ENCODE measurements at regions not wholly inside any gene's neighbourhood (a gene's known extent, or its start where the extent isn't known, plus 50 kb on each side); places are given as distances from the start of the nearest gene placed in this dataset.

DNA sequence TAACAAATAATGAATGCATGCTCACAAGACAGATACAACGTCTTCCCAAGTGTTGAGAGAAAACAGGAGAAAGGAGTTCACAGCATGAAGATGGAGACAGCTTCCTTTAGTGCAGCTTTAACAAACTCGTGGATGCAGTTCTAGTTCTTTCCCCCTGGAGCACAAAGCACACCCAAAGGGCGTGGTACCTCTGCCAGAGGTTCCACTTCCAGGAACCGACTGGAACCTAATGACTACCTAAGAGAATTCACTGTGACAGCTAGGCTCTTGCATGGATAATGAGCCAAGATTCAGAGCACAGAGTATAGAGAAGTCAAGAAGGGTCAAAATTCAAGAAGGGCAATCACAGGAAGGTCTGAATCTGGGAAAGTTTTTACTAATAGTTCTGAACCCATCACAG is 673.2 kb downstream of the XPNPEP1 start:
- no peak overlapping the region for H3K9ac ChIP-seq (ENCODE audit: extremely low read depth, insufficient read length, low read length)
- no peak overlapping the region for H2BK5ac ChIP-seq (ENCODE audit: insufficient read length, low read length)
- H3K9me3 Mint-ChIP-seq, result peaks cover 0 to 4% of the 10 kb centered on the region in 2 experiments; a peak in 2 of 5 replicates

More for the DNA sequence above, 673.2 kb downstream of the XPNPEP1 start:
- H3K27ac ChIP-seq (ENCODE audit: insufficient read length, low read depth, low read length), result no peak overlapping the region
- H3T11ph ChIP-seq (ENCODE audit: low read length), result no peak overlapping the region
- no peaks in the 10 kb centered on the region for H3K79me2 ChIP-seq (ENCODE audit: insufficient read depth, low read length)
- H2AK5ac ChIP-seq (ENCODE audit: insufficient read length, low read length), result no peak overlapping the region
- H3K4me1 ChIP-seq (ENCODE audit: insufficient read depth, low read length), result no peaks in the 10 kb centered on the region
- Mint-ChIP-seq H3K27ac (no peak overlapping the region; a peak in 1 of 7 replicates), H3K36me3 (ENCODE audit: insufficient read depth in 1 of 3, low read depth in 3 of 3) (peaks cover 0 to 7% (median 0%) of the 10 kb centered on the region in 3 experiments; a peak in 4 of 7 replicates), H3K4me3 (no peak overlapping the region), H3K4me1 (peaks cover 4% of the 10 kb centered on the region in 2 experiments; a peak in 3 of 4 replicates), H3K27me3 (ENCODE audit: low read depth) (no peaks in the 10 kb centered on the region)
- no peaks in the 10 kb centered on the region for H3K23me2 ChIP-seq (ENCODE audit: insufficient read length, low read depth, low read length, poor library complexity, severe bottlenecking)
- TF ChIP-seq, protein P1, sequence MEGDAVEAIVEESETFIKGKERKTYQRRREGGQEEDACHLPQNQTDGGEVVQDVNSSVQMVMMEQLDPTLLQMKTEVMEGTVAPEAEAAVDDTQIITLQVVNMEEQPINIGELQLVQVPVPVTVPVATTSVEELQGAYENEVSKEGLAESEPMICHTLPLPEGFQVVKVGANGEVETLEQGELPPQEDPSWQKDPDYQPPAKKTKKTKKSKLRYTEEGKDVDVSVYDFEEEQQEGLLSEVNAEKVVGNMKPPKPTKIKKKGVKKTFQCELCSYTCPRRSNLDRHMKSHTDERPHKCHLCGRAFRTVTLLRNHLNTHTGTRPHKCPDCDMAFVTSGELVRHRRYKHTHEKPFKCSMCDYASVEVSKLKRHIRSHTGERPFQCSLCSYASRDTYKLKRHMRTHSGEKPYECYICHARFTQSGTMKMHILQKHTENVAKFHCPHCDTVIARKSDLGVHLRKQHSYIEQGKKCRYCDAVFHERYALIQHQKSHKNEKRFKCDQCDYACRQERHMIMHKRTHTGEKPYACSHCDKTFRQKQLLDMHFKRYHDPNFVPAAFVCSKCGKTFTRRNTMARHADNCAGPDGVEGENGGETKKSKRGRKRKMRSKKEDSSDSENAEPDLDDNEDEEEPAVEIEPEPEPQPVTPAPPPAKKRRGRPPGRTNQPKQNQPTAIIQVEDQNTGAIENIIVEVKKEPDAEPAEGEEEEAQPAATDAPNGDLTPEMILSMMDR (conservative IDR thresholded peaks at IDR 0.05), result no peak
- H2BK20ac ChIP-seq (ENCODE audit: low read depth, low read length, poor library complexity, severe bottlenecking), result no peak overlapping the region
- H3K56ac ChIP-seq (ENCODE audit: insufficient read length, low read depth, low read length), result no peak overlapping the region
- H3K18ac ChIP-seq (ENCODE audit: insufficient read length, low read depth, low read length), result no peak overlapping the region
- no peak overlapping the region for H3K4me2 ChIP-seq (ENCODE audit: insufficient read depth, insufficient read length, low read length)
- no peak overlapping the region for H3K4ac ChIP-seq (ENCODE audit: low read depth, low read length)
- no CpG with 5 or more reads among the region's 4 CpGs for WGBS (ENCODE audit: extremely low coverage, insufficient read length, low lambda C conversion rate)
- no peak overlapping the region for H3K14ac ChIP-seq (ENCODE audit: insufficient read depth, low read length)
- no peak overlapping the region for H2BK120ac ChIP-seq (ENCODE audit: low read depth, low read length, poor library complexity, severe bottlenecking)
- no peaks in the 10 kb centered on the region for H3K9me3 ChIP-seq (ENCODE audit: control insufficient read depth, low read depth, low read length)
- no peak overlapping the region for H2BK15ac ChIP-seq (ENCODE audit: low read depth, low read length)
- no peaks in the 10 kb centered on the region for H4K20me1 ChIP-seq (ENCODE audit: control insufficient read depth, insufficient read depth, insufficient read length)
- H4K8ac ChIP-seq (replicated peaks; ENCODE audit: insufficient read length, low read depth, low read length), result no peak overlapping the region
- H3K79me1 ChIP-seq (ENCODE audit: insufficient read depth, low read depth, low read length, poor library complexity, severe bottlenecking), result no peaks in the 10 kb centered on the region
- no peaks in the 10 kb centered on the region for H3K27me3 ChIP-seq (ENCODE audit: insufficient read depth, low read length)
- H4K91ac ChIP-seq (ENCODE audit: insufficient read length, low read depth, low read length), result no peak overlapping the region
- no peak overlapping the region for H2AFZ ChIP-seq (ENCODE audit: low read length)
- H2BK12ac ChIP-seq (ENCODE audit: insufficient read length, low read depth, low read length), result no peak overlapping the region
- H4K5ac ChIP-seq (ENCODE audit: insufficient read length, low read depth, low read length), result no peak overlapping the region
- no peak overlapping the region for H3K23ac ChIP-seq (ENCODE audit: insufficient read length, low read depth, low read length)
- DNase-seq, result no peak

Measured in H9 (cell line).